CD4-positive, alpha-beta T cell treated with Interleukin-15 for 4 hours (primary cell): ENCODE measurements at regions not wholly inside any gene's neighbourhood (a gene's known extent, or its start where the extent isn't known, plus 50 kb on each side); places are given as distances from the start of the nearest gene placed in this dataset.
"Not testable (repeated sequence)": the region's sequence is repeated elsewhere in the genome, so short reads cannot be mapped to it uniquely, and the experiment has no call there.

Experiments
- DNase-seq: peaks from one replicate; pipeline ENCODE4 v3.0.0-alpha.2; 2020; ENCODE audit warnings: low spot score

DNA sequence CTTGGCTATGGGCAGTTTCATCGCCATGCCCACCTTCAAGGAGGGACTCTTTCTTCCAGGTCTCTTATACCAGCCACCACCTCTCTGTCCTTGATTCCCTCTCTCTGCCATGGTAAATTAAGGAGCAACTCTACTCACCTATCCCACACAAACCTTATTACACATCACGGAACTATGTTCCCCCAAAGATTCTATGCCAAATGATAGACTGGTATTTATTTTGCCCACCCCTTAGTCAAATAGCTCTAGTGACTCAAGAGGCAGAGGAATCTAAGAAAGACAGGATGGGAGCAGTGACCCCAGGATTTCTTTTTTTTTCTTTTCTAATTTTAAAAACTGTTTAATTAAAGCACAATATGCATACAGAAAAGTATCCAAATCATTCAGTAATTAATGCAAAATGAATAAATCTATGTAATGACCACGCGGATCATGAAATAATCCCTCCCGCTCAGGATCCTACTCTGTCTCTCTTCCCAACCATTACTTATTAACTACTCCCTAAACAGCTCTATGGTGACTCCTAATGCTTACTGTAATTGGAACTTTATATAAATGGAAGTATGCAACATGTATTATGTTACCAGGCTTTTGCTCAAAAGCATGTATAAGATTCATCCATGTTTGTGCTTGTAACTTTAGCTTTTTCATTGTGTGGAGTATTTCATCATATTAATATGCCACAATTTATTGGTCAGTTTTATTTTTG is 410.8 kb upstream of the RASGRP1 start:
- DNase-seq: no peak

DNA sequence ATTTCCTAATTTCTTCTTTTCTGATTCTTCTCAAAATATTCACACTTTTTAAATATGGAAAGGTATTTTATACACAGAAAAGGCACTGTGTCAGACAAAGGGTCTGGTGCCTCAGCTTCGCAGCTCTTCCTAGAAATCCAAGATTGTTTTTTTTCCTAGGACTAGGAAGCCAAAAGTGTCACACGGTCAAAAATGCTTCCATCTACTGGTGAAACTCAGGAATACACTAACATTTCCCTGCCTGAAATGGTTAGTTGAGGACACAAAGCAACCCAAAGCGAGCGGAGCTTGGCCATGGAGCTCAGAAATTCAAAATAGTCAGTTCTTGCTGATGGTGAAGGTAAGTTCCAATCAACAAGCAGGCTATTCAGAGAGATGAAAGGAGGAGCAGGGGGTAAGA is 426.5 kb upstream of the RASGRP1 start:
- DNase-seq: no peak

DNA sequence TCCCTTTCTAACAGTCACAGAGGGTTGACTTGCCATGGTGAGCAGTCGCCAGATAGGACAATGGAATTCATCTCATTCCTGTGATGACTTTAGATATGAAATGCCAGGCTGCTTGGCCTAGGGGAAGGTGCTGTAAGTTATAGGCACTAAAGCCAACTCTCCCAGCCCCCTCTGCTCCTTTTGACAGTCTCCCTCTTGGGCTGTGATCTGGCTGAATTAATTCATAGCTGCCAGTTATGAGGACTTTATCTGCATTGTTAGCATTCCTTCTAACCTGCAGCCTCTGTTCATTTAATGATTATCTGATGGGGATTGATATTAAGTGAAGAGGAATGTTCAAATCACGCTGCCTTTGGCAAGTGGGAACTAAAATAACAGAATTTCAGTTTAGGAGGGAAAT is 427.1 kb upstream of the RASGRP1 start:
- no peak for DNase-seq

DNA sequence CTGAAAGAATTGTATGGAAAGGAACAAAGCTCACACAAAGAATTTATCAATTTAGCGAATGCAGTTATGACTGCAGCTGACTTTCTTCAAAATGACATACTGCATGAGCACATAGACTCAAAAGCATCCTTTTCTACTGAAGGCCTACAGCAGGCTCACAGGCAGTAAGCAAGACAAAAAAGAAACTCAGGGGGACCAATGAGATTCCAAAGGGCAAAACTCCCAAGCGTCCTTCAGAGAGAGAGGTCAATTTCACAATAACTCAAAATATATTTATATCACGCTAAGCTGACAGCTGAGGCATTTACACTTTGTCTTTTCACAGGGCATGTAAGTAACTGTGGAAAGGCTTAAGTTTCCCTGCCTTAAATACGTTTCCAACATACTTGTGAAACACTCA is 427.9 kb upstream of the RASGRP1 start:
- no peak for DNase-seq

DNA sequence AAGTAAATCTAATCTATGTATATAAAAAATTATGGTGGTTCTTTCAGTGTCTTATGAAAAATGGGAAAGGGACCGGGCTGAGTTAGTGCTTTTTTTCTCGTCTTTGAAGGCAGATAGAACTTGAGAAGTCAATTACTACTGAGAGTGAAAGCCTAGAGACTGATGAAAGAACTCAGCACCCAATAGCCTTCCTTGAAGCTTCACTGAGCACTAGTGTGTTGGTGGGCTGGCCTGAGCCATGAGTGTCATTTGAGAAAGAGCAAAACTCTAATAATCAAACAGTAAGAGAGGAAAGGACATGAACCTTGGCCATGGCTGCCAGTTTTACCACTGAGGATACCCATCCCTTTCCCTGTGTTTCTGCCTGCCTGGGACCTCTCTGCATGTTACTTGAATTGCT is 428.3 kb upstream of the RASGRP1 start:
- DNase-seq: no peak

DNA sequence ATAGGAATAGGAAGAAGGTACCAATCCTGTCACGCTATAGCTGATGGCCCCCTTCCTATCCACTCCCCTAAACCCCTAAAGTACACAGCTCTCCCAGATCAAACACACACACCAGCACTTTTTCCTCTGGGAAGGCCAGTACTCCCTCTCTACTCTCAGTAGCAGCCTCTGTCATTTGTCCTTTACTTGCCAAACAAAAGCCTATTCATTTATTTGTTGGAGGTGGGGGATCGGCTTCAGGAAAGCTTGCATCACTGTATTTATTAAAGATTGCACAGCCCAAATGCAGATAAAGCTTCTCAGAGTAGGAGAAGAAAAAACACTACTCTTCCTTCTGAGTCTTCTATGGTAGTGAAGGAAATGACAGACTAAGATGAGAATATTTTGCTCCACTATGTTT is 429.7 kb upstream of the RASGRP1 start:
- DNase-seq: no peak

DNA sequence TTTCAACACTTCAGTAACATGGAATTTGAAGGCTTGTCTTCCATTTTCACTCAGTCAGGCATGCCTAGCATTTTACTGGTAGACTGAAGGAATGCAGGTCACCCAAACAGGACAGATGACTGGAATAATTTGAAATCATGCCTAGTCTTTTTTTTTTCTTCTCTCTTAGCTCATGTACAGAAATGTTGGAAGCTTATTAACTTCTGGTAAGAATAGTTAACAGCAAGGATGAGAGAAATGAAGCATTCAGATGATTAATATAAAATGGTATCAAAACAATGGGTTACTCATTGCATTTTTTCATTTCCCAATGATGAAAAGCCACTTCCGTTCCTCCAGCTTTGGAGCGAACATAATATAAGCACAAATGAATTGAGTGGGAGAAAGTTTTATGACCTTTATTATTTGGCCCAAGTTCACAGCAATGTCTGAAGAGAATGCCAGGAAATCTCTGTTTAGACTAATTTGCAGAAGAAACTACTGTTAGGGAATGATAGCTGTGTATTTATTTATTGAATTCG is 431.6 kb upstream of the RASGRP1 start:
- DNase-seq: no peak

DNA sequence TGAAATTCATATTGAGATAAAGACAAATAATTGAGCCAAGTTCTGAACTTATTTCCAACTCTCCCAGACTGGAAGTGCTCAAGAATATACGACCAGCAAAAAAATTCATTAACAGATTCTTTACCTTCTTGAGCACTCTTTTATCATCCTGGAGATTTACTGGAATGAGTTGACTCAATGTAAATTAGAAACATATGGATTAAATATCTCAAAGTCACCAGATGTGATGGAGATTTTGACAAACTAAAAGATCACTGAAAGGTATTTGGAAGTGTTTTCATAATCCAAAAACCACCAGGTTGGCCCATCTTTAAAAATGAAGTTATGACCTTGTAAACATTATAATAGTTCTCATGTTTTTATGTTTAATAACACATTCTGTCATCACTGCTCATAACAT is 433.2 kb upstream of the RASGRP1 start:
- no peak for DNase-seq

DNA sequence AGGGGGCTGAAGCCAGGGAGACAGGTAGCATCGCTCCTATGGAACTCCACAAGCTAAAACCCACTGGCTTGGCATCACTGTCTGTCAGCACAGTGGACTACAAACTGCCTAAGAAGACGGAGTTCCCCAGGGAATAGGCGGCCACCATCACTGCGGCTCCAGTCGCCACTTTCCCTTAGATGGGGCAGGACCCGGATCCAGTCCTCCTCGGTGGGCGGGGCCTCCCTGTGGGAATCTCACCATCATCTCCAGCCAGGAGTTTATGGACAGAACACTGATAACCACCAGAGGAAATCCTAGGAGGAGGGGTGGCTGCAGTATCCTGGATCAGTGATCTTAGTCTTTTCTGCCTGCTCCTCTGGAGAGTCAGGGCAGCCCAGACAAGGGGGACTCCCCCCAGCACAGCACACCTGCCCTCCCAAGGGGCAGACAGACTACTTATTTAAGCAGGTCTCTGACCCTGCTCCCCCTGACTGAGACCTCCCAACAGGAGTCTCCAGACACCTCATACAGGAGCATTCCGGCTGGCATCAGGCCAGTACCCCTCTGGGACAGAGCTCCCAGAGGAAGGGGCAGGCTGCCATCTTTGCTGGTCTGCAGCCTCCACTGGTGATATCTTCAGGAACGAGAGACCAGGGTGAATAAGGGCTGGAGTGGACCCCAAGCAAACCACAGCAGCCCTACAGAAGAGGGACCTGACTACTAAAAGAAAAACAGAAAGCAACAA is 435.6 kb upstream of the RASGRP1 start:
- no peak for DNase-seq

DNA sequence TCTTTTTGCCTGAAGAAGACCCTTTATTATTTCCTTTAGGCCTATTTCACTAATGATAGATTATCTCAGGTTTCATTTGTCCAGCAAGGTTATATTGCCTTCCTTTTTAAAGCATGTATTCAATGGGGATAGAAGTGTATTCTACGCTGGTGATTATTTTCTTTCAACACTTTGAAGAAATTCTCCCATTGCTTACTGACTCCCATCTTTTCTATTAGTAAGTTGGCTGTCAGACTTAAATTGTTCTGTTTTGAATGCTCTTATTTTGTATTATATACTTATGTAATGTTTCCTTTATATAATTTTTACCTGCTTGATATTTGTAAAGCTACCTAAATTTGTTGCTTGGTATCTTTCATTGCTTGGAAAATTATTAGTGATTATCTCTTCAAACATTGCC is 445.1 kb upstream of the RASGRP1 start:
- no peak for DNase-seq

DNA sequence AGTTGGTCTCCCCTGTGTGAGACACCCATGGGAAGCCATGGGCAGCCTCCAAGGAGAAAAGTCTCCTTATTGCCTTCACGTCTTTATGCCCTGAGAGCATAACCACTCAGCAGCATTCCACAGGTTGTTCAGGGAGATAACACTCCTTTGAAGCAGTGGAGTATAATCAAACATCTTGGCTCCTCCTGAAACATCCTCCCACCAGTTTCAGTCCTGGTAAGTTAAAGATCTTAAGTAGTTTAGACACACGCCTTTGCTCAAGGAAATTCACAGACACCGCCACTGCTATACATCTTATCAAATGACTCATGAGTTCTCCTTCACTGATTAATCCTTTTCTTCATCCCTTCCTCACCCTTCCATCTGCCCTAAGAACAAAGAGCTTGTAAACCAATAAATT is 446.5 kb upstream of the RASGRP1 start:
- DNase-seq: not testable (repeated sequence)

DNA sequence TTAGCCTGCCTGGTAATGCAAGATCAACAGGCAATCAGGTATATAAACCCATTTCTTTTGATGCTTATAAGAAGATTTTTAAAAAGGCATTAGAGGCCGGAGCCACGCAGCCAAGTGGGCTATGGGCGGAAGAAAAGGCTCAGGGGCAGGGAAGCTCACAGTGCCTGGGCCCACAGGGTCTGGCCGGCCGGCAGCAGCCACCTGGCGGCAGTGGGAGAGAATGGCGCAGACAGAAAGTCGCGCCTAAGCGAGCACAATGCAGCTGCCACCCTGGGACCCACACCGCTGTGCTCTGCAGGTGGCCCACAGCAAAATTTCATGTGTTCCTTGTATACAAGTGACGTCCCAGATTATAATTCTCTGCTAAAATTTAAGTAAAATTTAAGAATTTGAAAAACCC is 448.6 kb upstream of the RASGRP1 start:
- DNase-seq: no peak

DNA sequence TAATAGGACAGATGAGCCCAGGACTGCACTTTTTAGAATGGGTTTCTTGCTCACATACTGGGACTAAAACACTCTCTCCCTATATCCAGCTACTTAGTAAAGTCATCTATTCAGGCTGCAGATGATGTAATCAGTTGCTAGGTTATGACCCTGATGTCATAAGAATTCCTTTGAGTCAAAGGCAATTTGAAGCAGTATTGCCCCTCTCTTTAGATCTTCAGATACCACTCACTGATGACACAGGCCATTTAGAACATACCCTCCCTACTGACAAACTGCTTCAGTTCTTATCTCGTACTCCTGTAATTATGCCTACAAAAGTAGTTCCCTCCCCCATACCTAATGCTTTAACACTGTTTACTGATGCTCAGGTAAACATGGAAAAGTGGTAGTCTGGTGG is 450.1 kb upstream of the RASGRP1 start:
- DNase-seq: no peak

DNA sequence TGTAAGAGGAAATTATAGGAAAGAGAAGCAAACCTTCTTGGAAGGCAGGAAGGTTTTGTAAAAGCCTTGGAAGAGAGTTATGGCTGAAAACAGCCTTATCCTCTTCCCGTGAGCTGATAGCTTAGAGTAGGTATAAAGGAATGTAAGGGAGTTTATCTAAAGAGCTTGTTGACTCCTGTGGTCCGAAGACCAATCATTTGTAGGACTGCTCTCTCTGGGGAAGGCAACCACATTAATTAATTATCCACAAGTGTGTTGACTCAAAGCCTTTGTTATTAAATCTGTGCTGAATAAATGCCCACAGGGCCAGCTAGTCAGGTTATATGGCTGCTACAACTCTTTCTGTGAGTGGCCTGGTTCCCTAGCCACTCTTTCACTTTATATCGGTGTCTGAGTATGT is 452.1 kb upstream of the RASGRP1 start:
- no peak for DNase-seq

DNA sequence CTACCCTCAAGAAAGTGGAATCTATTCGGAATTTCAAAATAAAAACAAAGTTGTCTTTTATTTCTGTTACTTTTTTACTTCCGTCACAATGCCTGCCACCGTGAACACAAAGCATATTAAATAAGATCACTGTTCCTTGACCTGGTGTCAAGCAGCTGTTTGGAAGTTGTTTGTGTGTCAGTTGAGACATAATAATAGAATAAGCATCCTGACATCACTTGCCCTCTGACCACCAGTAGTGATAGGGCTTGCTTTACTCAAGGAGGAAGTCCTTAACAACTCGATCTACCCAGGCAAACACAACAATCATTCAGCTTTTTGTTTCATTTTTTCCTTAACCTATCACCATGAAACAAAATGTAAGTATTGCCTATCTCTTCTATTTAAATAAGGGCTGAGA is 454.4 kb upstream of the RASGRP1 start:
- no peak for DNase-seq

DNA sequence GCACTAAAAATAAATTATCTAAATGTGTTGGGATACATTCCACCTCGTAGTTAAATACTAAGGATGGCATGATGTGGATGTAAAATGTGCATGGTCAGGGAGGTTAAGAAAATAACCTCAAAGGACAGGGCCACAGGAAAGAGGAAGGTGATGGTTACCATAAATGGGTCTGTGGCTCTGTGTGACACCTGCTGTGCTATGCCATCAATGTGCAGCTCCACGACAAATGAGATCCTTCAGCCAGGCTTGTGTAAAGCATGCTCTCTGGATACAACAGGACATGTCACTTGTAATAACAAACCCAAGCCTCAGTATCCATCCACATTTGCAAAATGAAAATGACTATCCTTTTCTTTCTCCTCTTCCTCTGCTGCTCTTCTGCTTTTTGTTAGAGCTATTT is 456.7 kb upstream of the RASGRP1 start:
- DNase-seq: no peak

DNA sequence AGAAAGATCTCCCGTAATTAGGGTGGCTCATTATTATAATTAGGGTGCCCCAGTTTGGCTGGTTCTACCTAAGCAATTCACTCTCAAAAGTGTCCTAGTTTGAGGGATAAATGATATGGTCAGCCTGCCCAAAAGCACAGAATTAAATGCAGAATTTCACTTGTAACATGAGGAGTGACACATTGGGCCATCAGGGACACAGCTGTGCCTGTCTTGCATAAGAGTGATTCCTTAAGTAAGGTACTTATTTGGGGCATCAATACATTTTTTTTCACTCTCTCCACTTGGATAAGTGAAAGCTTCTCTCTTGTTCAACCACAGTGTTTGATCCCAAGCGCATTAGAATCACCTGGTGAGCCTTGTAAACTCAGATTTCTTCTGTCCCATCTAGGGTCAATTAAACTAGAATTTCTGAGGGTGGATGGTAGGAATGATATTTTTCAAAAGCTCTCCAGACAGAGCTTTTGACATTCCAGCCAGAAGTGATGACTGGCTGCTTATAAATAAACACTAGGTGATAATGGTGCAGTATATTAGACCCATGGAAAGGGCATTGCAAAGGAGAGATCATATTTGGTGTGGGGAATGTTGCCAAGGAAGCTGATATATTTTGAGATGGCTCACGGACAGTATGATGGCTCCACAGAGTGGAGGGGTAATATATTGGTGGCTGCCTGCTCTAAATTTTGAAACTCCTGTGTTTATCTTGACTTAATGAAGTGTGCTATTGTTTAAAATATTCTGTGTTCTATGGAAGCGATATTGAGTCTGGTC is 458.1 kb upstream of the RASGRP1 start:
- DNase-seq: no peak

DNA sequence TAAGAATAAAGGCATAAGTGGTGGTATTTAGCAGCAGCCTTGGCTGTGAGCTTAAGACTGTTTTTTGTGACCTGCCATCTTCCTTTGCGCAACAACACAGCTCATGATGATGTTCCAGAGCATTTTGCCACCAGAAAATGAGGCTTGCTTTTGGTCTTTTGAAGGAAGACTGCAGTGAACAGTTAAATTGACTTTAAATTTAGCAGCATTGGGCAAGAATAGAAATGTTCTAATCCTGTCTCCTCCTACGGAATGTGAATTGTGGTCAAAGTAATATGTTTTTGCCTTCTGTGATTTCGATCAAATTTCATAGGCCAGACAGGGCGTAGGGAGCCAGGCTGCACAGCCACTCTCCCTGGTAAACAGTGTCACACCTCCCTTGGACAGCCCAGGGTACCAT is 460.7 kb upstream of the RASGRP1 start:
- DNase-seq: no peak

DNA sequence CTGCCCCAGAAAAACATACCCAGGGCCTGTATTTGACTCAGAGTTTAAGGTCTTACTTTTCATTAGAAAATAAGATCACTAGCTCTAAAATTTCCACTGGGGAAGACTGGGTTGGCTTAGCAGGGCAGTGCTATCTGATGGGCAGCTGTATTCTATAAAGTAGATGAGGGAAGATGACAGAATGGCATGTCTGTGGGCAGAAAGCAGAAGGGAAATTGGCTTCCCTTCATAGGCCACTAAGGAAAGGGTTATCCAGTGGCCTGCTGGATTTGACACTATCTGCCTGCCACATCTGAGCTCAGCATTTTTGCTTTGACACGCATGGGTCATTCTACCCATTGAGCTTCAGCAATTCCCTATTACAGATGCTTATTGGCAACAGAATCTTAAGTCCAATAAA is 461.3 kb upstream of the RASGRP1 start:
- no peak for DNase-seq

DNA sequence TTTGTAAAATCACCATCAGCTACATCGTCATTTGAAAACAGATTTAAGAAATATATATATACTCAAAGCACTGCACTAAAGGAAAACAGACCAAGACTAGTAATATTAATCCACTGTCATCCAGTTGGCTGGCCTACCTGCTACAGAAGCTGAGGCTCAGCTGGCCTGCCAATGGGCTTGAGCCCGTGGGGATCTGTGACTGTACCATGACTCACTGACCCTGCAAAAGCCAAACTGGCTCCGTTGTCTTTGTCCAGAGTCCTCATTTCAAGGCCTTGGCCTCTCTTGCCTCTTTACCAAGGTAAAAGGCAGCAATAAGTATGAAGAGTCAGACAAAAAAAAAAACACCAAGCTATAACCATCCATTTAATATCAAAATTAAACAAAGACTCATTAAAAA is 463.5 kb upstream of the RASGRP1 start:
- DNase-seq: no peak

DNA sequence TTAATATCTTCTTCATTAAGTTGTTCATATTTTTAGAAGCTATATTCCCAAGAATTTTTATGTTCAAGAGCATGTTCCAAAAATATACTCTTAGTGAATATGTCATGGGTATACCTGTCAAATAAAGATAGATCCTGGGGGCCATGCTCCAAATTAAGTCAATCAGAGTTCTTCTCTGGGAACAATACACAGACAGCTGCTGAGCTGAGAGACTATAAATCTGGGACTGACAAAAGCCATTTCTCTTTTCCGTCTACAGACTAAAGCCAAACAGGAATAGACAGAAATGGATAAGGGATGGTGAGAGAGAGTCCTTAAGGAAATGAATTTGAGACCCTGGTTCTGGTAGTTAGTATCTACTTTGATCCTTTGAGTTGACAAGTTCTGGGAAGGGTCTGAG is 465.1 kb upstream of the RASGRP1 start:
- no peak for DNase-seq

DNA sequence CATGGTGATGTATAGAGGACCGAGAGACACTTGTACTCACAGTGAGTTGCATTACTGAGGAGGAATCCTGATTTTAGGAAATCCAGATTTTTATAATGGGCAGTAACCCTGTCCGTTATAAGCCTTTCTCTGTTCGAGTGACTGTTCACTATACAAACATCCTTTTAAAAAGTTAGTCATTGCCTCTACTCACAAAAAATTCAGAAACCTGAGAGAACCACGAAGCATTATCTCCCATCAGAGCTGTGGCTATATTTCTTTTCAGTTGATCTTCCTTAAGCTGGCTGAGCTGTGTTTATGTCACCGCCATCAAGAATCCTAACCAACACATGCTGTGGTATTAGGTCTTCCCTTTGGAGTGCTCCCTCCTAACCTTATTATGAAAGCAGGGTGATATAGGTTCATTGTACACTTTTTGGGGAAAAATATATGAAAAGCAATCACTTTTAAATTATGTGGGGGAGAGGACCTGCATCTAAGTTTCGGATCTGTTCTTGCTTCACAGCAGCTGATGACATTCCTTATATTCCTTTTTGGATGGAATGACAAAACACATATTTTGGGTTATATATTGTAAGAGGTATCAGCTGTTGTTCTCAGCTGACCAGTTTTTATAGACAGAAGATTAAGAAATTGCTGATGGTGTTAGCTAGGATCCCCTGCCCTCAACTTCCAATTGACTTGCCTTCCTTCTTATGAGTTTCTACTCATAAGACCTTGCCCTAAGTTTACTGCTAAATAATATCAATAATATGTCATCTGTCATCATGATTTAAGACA is 465.9 kb upstream of the RASGRP1 start:
- DNase-seq: no peak
